NB4 (cell line): ENCODE measurements at regions not wholly inside any gene's neighbourhood (a gene's known extent, or its start where the extent isn't known, plus 50 kb on each side); places are given as distances from the start of the nearest gene placed in this dataset.

Experiments
- TF ChIP-seq, protein P1 (sequence below): IDR thresholded peaks from 2 replicates; pipeline ENCODE4 v1.6.1; 2011; ENCODE audit warnings: low read depth, low read length
- TF ChIP-seq, protein P2 (sequence below): IDR thresholded peaks from one replicate; pipeline ENCODE4 v1.5.1; 2012; ENCODE audit warnings: low read depth, low read length

DNA sequence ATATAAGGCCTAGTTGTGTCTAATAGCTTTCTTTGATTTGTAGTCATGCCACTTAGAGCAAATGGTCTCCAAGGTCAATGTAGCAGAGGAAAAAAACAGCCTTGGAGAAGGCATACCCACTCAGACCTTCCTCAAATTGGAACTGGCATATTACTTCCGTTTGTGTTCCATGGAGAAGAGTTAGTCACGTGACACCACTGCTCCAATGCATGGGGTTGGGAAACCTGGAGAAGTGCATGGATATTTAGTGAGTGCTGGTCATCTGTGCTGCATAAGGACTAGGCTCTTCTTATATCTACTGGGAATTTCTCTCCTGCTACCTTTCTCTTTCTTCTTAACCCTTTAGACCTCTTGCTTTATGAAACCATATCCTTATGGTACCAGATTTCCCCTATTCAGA lies 167.8 kb downstream of the BACH1 start:
- TF ChIP-seq, protein P1, sequence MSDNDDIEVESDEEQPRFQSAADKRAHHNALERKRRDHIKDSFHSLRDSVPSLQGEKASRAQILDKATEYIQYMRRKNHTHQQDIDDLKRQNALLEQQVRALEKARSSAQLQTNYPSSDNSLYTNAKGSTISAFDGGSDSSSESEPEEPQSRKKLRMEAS, result no peak
- TF ChIP-seq, protein P2, sequence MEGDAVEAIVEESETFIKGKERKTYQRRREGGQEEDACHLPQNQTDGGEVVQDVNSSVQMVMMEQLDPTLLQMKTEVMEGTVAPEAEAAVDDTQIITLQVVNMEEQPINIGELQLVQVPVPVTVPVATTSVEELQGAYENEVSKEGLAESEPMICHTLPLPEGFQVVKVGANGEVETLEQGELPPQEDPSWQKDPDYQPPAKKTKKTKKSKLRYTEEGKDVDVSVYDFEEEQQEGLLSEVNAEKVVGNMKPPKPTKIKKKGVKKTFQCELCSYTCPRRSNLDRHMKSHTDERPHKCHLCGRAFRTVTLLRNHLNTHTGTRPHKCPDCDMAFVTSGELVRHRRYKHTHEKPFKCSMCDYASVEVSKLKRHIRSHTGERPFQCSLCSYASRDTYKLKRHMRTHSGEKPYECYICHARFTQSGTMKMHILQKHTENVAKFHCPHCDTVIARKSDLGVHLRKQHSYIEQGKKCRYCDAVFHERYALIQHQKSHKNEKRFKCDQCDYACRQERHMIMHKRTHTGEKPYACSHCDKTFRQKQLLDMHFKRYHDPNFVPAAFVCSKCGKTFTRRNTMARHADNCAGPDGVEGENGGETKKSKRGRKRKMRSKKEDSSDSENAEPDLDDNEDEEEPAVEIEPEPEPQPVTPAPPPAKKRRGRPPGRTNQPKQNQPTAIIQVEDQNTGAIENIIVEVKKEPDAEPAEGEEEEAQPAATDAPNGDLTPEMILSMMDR, result no peak
